ENCODE measurements at regions not wholly inside any gene's neighbourhood (a gene's known extent, or its start where the extent isn't known, plus 50 kb on each side); places are given as distances from the start of the nearest gene placed in this dataset.

GRCh38 chr5:158382473-158382872, 523.5 kb upstream of the CLINT1 start:
- Histone ChIP-seq H2AFZ (ENCODE audit: low read depth, low read length, severe bottlenecking) (no peak overlapping the region), H3K9ac (ENCODE audit: low read length) (no peak overlapping the region), H3K27ac (ENCODE audit: low read depth, low read length) (no peak overlapping the region), H3K4me3 (ENCODE audit: insufficient read depth, low read length, poor library complexity, severe bottlenecking) (no peak overlapping the region), H4K20me1 (ENCODE audit: low read depth, low read length) (no peaks in the 10 kb centered on the region), H3K27me3 (ENCODE audit: low read length) (no peaks in the 10 kb centered on the region), H3K9me2 (replicated peaks; ENCODE audit: insufficient read depth, low read length) (no peaks in the 10 kb centered on the region), H3K36me3 (ENCODE audit: low read length) (no peaks in the 10 kb centered on the region), H3K9me3 (ENCODE audit: insufficient read depth, low read length) (no peaks in the 10 kb centered on the region), H3K79me2 (ENCODE audit: insufficient read depth, low read length) (no peaks in the 10 kb centered on the region), H3K4me2 (ENCODE audit: low read depth, low read length, poor library complexity, severe bottlenecking) (no peak overlapping the region), H3F3A (ENCODE audit: insufficient read depth) (no peaks in the 10 kb centered on the region)
- TF ChIP-seq EZH2phosphoT487 (conservative IDR thresholded peaks at IDR 0.05; ENCODE audit: low read length) (no peak), CTCF (IDR thresholded peaks at IDR 0.05; ENCODE audit: insufficient read depth, low read length, poor library complexity, severe bottlenecking) (no peak)

- Histone ChIP-seq H3K4me3 (ENCODE audit: insufficient read depth, low read length, poor library complexity, severe bottlenecking) (no peak overlapping the region), H3F3A (ENCODE audit: insufficient read depth) (no peaks in the 10 kb centered on the region), H2AFZ (ENCODE audit: low read depth, low read length, severe bottlenecking) (no peak overlapping the region), H3K9me2 (replicated peaks; ENCODE audit: insufficient read depth, low read length) (no peaks in the 10 kb centered on the region), H3K4me2 (ENCODE audit: low read depth, low read length, poor library complexity, severe bottlenecking) (no peak overlapping the region), H3K36me3 (ENCODE audit: low read length) (no peaks in the 10 kb centered on the region), H3K79me2 (ENCODE audit: insufficient read depth, low read length) (no peaks in the 10 kb centered on the region), H3K9me3 (ENCODE audit: insufficient read depth, low read length) (no peaks in the 10 kb centered on the region), H3K27ac (ENCODE audit: low read depth, low read length) (no peak overlapping the region), H3K9ac (ENCODE audit: low read length) (no peak overlapping the region), H3K27me3 (ENCODE audit: low read length) (no peaks in the 10 kb centered on the region), H4K20me1 (ENCODE audit: low read depth, low read length) (no peaks in the 10 kb centered on the region)
- TF ChIP-seq EZH2phosphoT487 (conservative IDR thresholded peaks at IDR 0.05; ENCODE audit: low read length) (no peak), CTCF (IDR thresholded peaks at IDR 0.05; ENCODE audit: insufficient read depth, low read length, poor library complexity, severe bottlenecking) (no peak)
Observed at GRCh38 chr5:158381614-158382160, 522.7 kb upstream of the CLINT1 start.

GRCh38 chr5:158380661-158381060, 521.7 kb upstream of the CLINT1 start:
- Histone ChIP-seq H3K27ac (ENCODE audit: low read depth, low read length) (no peak overlapping the region), H3K9me2 (replicated peaks; ENCODE audit: insufficient read depth, low read length) (no peaks in the 10 kb centered on the region), H4K20me1 (ENCODE audit: low read depth, low read length) (no peaks in the 10 kb centered on the region), H3K4me2 (ENCODE audit: low read depth, low read length, poor library complexity, severe bottlenecking) (no peak overlapping the region), H3K4me3 (ENCODE audit: insufficient read depth, low read length, poor library complexity, severe bottlenecking) (no peak overlapping the region), H3F3A (ENCODE audit: insufficient read depth) (no peaks in the 10 kb centered on the region), H3K27me3 (ENCODE audit: low read length) (no peaks in the 10 kb centered on the region), H3K36me3 (ENCODE audit: low read length) (no peaks in the 10 kb centered on the region), H3K9me3 (ENCODE audit: insufficient read depth, low read length) (no peaks in the 10 kb centered on the region), H3K9ac (ENCODE audit: low read length) (no peak overlapping the region), H2AFZ (ENCODE audit: low read depth, low read length, severe bottlenecking) (no peak overlapping the region), H3K79me2 (ENCODE audit: insufficient read depth, low read length) (no peaks in the 10 kb centered on the region)
- no peak for TF ChIP-seq CTCF (IDR thresholded peaks at IDR 0.05; ENCODE audit: insufficient read depth, low read length, poor library complexity, severe bottlenecking)

All from SU-DHL-6 (cell line).